ENCODE measurements at regions not wholly inside any gene's neighbourhood (a gene's known extent, or its start where the extent isn't known, plus 50 kb on each side); places are given as distances from the start of the nearest gene placed in this dataset.

GRCh38 chr1:94336991-94337390 lies 81.2 kb upstream of the ABCD3 start:
- Mint-ChIP-seq H3K4me1 (peaks cover 0 to 11% of the 10 kb centered on the region in 2 donors), H3K27ac (no peak overlapping the region), H3K4me3 (no peak overlapping the region), H3K27me3 (ENCODE audit: low read depth in 2 of 2) (peaks cover 3 to 6% of the 10 kb centered on the region in 2 donors), H3K9me3 (no peaks in the 10 kb centered on the region), H3K36me3 (no peaks in the 10 kb centered on the region)
- Histone ChIP-seq H3K27ac (ENCODE audit: low read length) (no peak overlapping the region), H3K9me3 (ENCODE audit: control insufficient read depth, insufficient read depth, low read length) (no peaks in the 10 kb centered on the region), H3K36me3 (ENCODE audit: control insufficient read depth, insufficient read depth, low read length) (no peaks in the 10 kb centered on the region), H3K27me3 (ENCODE audit: control insufficient read depth, insufficient read depth, low read length) (peaks cover 4% of the 10 kb centered on the region), H3K4me1 (ENCODE audit: control insufficient read depth, insufficient read depth, low read length) (no peaks in the 10 kb centered on the region), H3K4me3 (ENCODE audit: low read length) (no peak overlapping the region)
- intact Hi-C loops (cut with micrococcal nuclease): loop anchor here (5.0 kb wide), 1 partner anchor 290 kb away; no protein-coding TSS in a partner anchor
- ATAC-seq (no peak), DNase-seq (no peak)
- TF ChIP-seq, protein P1, sequence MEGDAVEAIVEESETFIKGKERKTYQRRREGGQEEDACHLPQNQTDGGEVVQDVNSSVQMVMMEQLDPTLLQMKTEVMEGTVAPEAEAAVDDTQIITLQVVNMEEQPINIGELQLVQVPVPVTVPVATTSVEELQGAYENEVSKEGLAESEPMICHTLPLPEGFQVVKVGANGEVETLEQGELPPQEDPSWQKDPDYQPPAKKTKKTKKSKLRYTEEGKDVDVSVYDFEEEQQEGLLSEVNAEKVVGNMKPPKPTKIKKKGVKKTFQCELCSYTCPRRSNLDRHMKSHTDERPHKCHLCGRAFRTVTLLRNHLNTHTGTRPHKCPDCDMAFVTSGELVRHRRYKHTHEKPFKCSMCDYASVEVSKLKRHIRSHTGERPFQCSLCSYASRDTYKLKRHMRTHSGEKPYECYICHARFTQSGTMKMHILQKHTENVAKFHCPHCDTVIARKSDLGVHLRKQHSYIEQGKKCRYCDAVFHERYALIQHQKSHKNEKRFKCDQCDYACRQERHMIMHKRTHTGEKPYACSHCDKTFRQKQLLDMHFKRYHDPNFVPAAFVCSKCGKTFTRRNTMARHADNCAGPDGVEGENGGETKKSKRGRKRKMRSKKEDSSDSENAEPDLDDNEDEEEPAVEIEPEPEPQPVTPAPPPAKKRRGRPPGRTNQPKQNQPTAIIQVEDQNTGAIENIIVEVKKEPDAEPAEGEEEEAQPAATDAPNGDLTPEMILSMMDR (IDR thresholded peaks at IDR 0.05): no peak
- WGBS (ENCODE audit: insufficient coverage): 93% methylated on average over 4 of the region's 4 CpGs

GRCh38 chr1:94335950-94336349 lies 82.2 kb upstream of the ABCD3 start:
- TF ChIP-seq, protein P1 (IDR thresholded peaks at IDR 0.05): peak; percentile 53
- Histone ChIP-seq H3K4me1 (ENCODE audit: control insufficient read depth, insufficient read depth, low read length) (no peaks in the 10 kb centered on the region), H3K4me3 (ENCODE audit: low read length) (no peak overlapping the region), H3K36me3 (ENCODE audit: control insufficient read depth, insufficient read depth, low read length) (no peaks in the 10 kb centered on the region), H3K27ac (ENCODE audit: low read length) (no peak overlapping the region), H3K27me3 (ENCODE audit: control insufficient read depth, insufficient read depth, low read length) (peaks cover 4% of the 10 kb centered on the region), H3K9me3 (ENCODE audit: control insufficient read depth, insufficient read depth, low read length) (no peaks in the 10 kb centered on the region)
- intact Hi-C loops (cut with micrococcal nuclease): loop anchor here (5.0 kb wide), 1 partner anchor 289 kb away; no protein-coding TSS in a partner anchor
- no peak overlapping the region for H3K4me3 Mint-ChIP-seq
- H3K9me3 Mint-ChIP-seq: no peaks in the 10 kb centered on the region
- H3K4me1 Mint-ChIP-seq: peaks cover 0 to 11% of the 10 kb centered on the region in 2 donors
- H3K27me3 Mint-ChIP-seq (ENCODE audit: low read depth in 2 of 2): peaks cover 10 to 11% of the 10 kb centered on the region in 2 donors
- WGBS (ENCODE audit: insufficient coverage): under 1% methylated on average over 5 of the region's 6 CpGs
- no peak overlapping the region for H3K27ac Mint-ChIP-seq
- ATAC-seq (peak in 1 of 3 donors; percentile 58), DNase-seq (peak in 1 of 2 donors; percentile 47)
- H3K36me3 Mint-ChIP-seq: no peaks in the 10 kb centered on the region

DNA sequence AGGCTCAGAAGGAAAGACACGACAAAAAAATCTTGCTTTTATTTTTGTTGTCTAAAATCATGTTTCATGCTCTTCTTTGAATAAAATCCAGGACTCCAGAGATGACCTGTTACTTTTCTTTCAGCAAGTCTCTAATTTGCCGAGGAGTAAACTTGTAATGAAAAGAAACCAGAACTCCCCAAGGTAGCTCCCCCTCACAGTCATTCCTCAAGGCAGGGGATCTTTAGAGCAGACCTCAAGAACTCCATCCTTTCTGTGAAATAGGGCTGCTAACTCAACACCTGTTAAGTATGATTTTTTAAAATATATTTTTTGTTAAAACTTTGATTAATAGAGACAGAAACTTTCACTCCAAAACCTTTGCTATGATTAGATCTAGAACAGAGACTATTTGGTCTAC lies 82.7 kb upstream of the ABCD3 start:
- Histone ChIP-seq H3K36me3 (ENCODE audit: control insufficient read depth, insufficient read depth, low read length) (no peaks in the 10 kb centered on the region), H3K4me3 (ENCODE audit: low read length) (no peak overlapping the region), H3K4me1 (ENCODE audit: control insufficient read depth, insufficient read depth, low read length) (no peaks in the 10 kb centered on the region), H3K27ac (ENCODE audit: low read length) (no peak overlapping the region), H3K27me3 (ENCODE audit: control insufficient read depth, insufficient read depth, low read length) (peaks cover 4% of the 10 kb centered on the region), H3K9me3 (ENCODE audit: control insufficient read depth, insufficient read depth, low read length) (no peaks in the 10 kb centered on the region)
- H3K27me3 Mint-ChIP-seq (ENCODE audit: low read depth in 2 of 2): peaks cover 13 to 15% of the 10 kb centered on the region in 2 donors
- no peak for DNase-seq
- no peak overlapping the region for H3K4me3 Mint-ChIP-seq
- no peaks in the 10 kb centered on the region for H3K36me3 Mint-ChIP-seq
- H3K27ac Mint-ChIP-seq: no peak overlapping the region
- peaks cover 0 to 11% of the 10 kb centered on the region in 2 donors for H3K4me1 Mint-ChIP-seq
- no peak for ATAC-seq
- no peaks in the 10 kb centered on the region for H3K9me3 Mint-ChIP-seq
- TF ChIP-seq, protein P1 (IDR thresholded peaks at IDR 0.05): no peak
- WGBS (ENCODE audit: insufficient coverage): 77% methylated on average over 2 of the region's 2 CpGs
- intact Hi-C loops (cut with micrococcal nuclease): loop anchor here (5.0 kb wide), 1 partner anchor 288 kb away; no protein-coding TSS in a partner anchor

DNA sequence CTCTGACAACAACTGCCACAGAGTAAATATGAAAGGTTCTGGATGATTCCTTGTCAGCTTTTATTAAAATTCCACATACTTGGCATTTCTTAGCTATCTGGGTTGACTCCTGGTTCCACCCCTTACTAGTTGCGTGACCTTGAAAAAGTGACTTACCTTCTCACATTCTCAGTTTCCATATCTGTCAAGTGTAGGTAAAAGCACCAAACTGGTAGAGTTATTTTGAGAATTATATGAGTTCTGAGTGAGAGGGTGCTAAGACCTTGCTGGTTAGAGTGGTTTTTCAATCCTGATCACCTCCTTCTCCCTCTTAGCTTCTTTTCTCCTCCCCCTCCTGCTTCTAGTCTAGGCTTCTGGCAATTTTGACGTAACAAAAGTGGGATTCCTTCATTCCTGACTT lies 83.4 kb upstream of the ABCD3 start:
- intact Hi-C loops (cut with micrococcal nuclease): loop anchor here (5.0 kb wide), 1 partner anchor 287 kb away; no protein-coding TSS in a partner anchor
- no peaks in the 10 kb centered on the region for H3K36me3 Mint-ChIP-seq

More for the DNA sequence above, 83.4 kb upstream of the ABCD3 start:
- TF ChIP-seq, protein P1 (IDR thresholded peaks at IDR 0.05): no peak
- Histone ChIP-seq H3K4me3 (ENCODE audit: low read length) (no peak overlapping the region), H3K27ac (ENCODE audit: low read length) (no peak overlapping the region), H3K27me3 (ENCODE audit: control insufficient read depth, insufficient read depth, low read length) (peaks cover 4% of the 10 kb centered on the region), H3K9me3 (ENCODE audit: control insufficient read depth, insufficient read depth, low read length) (no peaks in the 10 kb centered on the region), H3K36me3 (ENCODE audit: control insufficient read depth, insufficient read depth, low read length) (no peaks in the 10 kb centered on the region), H3K4me1 (ENCODE audit: control insufficient read depth, insufficient read depth, low read length) (no peaks in the 10 kb centered on the region)
- DNase-seq (no peak), ATAC-seq (no peak)
- H3K4me1 Mint-ChIP-seq: peaks cover 0 to 7% of the 10 kb centered on the region in 2 donors
- no peaks in the 10 kb centered on the region for H3K9me3 Mint-ChIP-seq
- peaks cover 20 to 22% of the 10 kb centered on the region in 2 donors for H3K27me3 Mint-ChIP-seq (ENCODE audit: low read depth in 2 of 2)
- no peak overlapping the region for H3K27ac Mint-ChIP-seq
- H3K4me3 Mint-ChIP-seq: no peak overlapping the region
- 78% methylated on average over 2 of the region's 2 CpGs for WGBS (ENCODE audit: insufficient coverage)

Measured in natural killer cell (primary cell).